ENCODE measurements at regions not wholly inside any gene's neighbourhood (a gene's known extent, or its start where the extent isn't known, plus 50 kb on each side); places are given as distances from the start of the nearest gene placed in this dataset.

GRCh38 chr2:8018956-8019355 is 662.9 kb upstream of the ID2 start:
- no peak for DNase-seq (ENCODE audit: low read depth in 1 of 2, low spot score in 1 of 2)

GRCh38 chr2:8019934-8020333 is 661.9 kb upstream of the ID2 start:
- no peak for DNase-seq (ENCODE audit: low read depth in 1 of 2, low spot score in 1 of 2)

GRCh38 chr2:8021921-8022320 is 659.9 kb upstream of the ID2 start:
- DNase-seq (ENCODE audit: low read depth in 1 of 2, low spot score in 1 of 2) = no peak

- DNase-seq (ENCODE audit: low read depth in 1 of 2, low spot score in 1 of 2) = no peak
Observed at GRCh38 chr2:8022908-8023640, 658.8 kb upstream of the ID2 start.

- DNase-seq (ENCODE audit: low read depth in 1 of 2, low spot score in 1 of 2) = no peak
Observed at GRCh38 chr2:8024506-8024905, 657.4 kb upstream of the ID2 start.

- DNase-seq (ENCODE audit: low read depth in 1 of 2, low spot score in 1 of 2) = no peak
Observed at GRCh38 chr2:8026381-8026780, 655.5 kb upstream of the ID2 start.

GRCh38 chr2:8027387-8027786 is 654.5 kb upstream of the ID2 start:
- no peak for DNase-seq (ENCODE audit: low read depth in 1 of 2, low spot score in 1 of 2)

- DNase-seq (ENCODE audit: low read depth in 1 of 2, low spot score in 1 of 2) = no peak
Observed at GRCh38 chr2:8028036-8028435, 653.8 kb upstream of the ID2 start.

- no peak for DNase-seq (ENCODE audit: low read depth in 1 of 2, low spot score in 1 of 2)
Observed at GRCh38 chr2:8028436-8028835, 653.4 kb upstream of the ID2 start.

GRCh38 chr2:8028981-8029380 is 652.9 kb upstream of the ID2 start:
- DNase-seq (ENCODE audit: low read depth in 1 of 2, low spot score in 1 of 2) = no peak

GRCh38 chr2:8030573-8031303 is 651.1 kb upstream of the ID2 start:
- DNase-seq (ENCODE audit: low read depth in 1 of 2, low spot score in 1 of 2) = no peak

GRCh38 chr2:8031370-8031769 is 650.5 kb upstream of the ID2 start:
- no peak for DNase-seq (ENCODE audit: low read depth in 1 of 2, low spot score in 1 of 2)

GRCh38 chr2:8033546-8034096 is 648.2 kb upstream of the ID2 start:
- DNase-seq (ENCODE audit: low read depth in 1 of 2, low spot score in 1 of 2) = no peak

- DNase-seq (ENCODE audit: low read depth in 1 of 2, low spot score in 1 of 2) = no peak
Observed at GRCh38 chr2:8036366-8036765, 645.5 kb upstream of the ID2 start.

- no peak for DNase-seq (ENCODE audit: low read depth in 1 of 2, low spot score in 1 of 2)
Observed at GRCh38 chr2:8039732-8040131, 642.1 kb upstream of the ID2 start.

- no peak for DNase-seq (ENCODE audit: low read depth in 1 of 2, low spot score in 1 of 2)
Observed at GRCh38 chr2:8043295-8043694, 638.6 kb upstream of the ID2 start.

- DNase-seq (ENCODE audit: low read depth in 1 of 2, low spot score in 1 of 2) = no peak
Observed at GRCh38 chr2:8044046-8044594, 637.7 kb upstream of the ID2 start.

- DNase-seq (ENCODE audit: low read depth in 1 of 2, low spot score in 1 of 2) = no peak
Observed at GRCh38 chr2:8045081-8045614, 636.7 kb upstream of the ID2 start.

GRCh38 chr2:8046849-8047248 is 635.0 kb upstream of the ID2 start:
- no peak for DNase-seq (ENCODE audit: low read depth in 1 of 2, low spot score in 1 of 2)

- DNase-seq (ENCODE audit: low read depth in 1 of 2, low spot score in 1 of 2) = no peak
Observed at GRCh38 chr2:8049176-8049575, 632.7 kb upstream of the ID2 start.

GRCh38 chr2:8049851-8050571 is 631.8 kb upstream of the ID2 start:
- peak in 1 of 2 donors; percentile 38 for DNase-seq (ENCODE audit: low read depth in 1 of 2, low spot score in 1 of 2)
